GM19395 (cell line): ENCODE measurements at regions not wholly inside any gene's neighbourhood (a gene's known extent, or its start where the extent isn't known, plus 50 kb on each side); places are given as distances from the start of the nearest gene placed in this dataset.
"Not testable (repeated sequence)": the region's sequence is repeated elsewhere in the genome, so short reads cannot be mapped to it uniquely, and the experiment has no call there.

Experiments used
- ATAC-seq: cut with Tn5 transposase; IDR thresholded peaks from one replicate; pipeline ENCODE4 v1.9.1; 2021; ENCODE audit warnings: mild to moderate bottlenecking, moderate library complexity; ENCODE audit not compliant: unreplicated experiment

- ATAC-seq, result no peak
Measured at GRCh38 chr18:67805261-67805660, 288.7 kb upstream of the DSEL start.

- no peak for ATAC-seq
Measured at GRCh38 chr18:67794521-67794920, 278.0 kb upstream of the DSEL start.

GRCh38 chr18:67790527-67790926 is 274.0 kb upstream of the DSEL start:
- ATAC-seq, result no peak

GRCh38 chr18:67789165-67789545 is 272.6 kb upstream of the DSEL start:
- no peak for ATAC-seq

- no peak for ATAC-seq
Measured at GRCh38 chr18:67788310-67789164, 272.0 kb upstream of the DSEL start.

GRCh38 chr18:67783196-67783946 is 266.9 kb upstream of the DSEL start:
- ATAC-seq, result no peak

GRCh38 chr18:67778016-67778415 is 261.5 kb upstream of the DSEL start:
- no peak for ATAC-seq

- ATAC-seq, result no peak
Measured at GRCh38 chr18:67776929-67777328, 260.4 kb upstream of the DSEL start.

GRCh38 chr18:67771271-67771670 is 254.8 kb upstream of the DSEL start:
- ATAC-seq, result no peak

- no peak for ATAC-seq
Measured at GRCh38 chr18:67770520-67770919, 254.0 kb upstream of the DSEL start.

GRCh38 chr18:67766930-67767329 is 250.4 kb upstream of the DSEL start:
- no peak for ATAC-seq

- ATAC-seq, result not testable (repeated sequence)
Measured at GRCh38 chr18:67752211-67752610, 235.7 kb upstream of the DSEL start.

GRCh38 chr18:67742954-67743353 is 226.4 kb upstream of the DSEL start:
- ATAC-seq, result no peak

GRCh38 chr18:67742525-67742924 is 226.0 kb upstream of the DSEL start:
- no peak for ATAC-seq

- no peak for ATAC-seq
Measured at GRCh38 chr18:67735506-67735905, 219.0 kb upstream of the DSEL start.

- no peak for ATAC-seq
Measured at GRCh38 chr18:67733088-67733487, 216.6 kb upstream of the DSEL start.

- no peak for ATAC-seq
Measured at GRCh38 chr18:67731851-67732250, 215.3 kb upstream of the DSEL start.

GRCh38 chr18:67730886-67731285 is 214.4 kb upstream of the DSEL start:
- no peak for ATAC-seq

- no peak for ATAC-seq
Measured at GRCh38 chr18:67728364-67728763, 211.8 kb upstream of the DSEL start.

- ATAC-seq, result no peak
Measured at GRCh38 chr18:67726882-67727281, 210.4 kb upstream of the DSEL start.

GRCh38 chr18:67717800-67718199 is 201.3 kb upstream of the DSEL start:
- ATAC-seq, result no peak

- ATAC-seq, result no peak
Measured at GRCh38 chr18:67715567-67715966, 199.0 kb upstream of the DSEL start.
